GM12878 (cell line): ENCODE measurements at regions not wholly inside any gene's neighbourhood (a gene's known extent, or its start where the extent isn't known, plus 50 kb on each side); places are given as distances from the start of the nearest gene placed in this dataset.

ENCODE experiments used
- ATAC-seq: fragments of 200-7000 bp; cut with Tn5 transposase; 3 replicates; pipeline ENCODE4 v1.9.1; 2020; ENCODE audit warnings: mild to moderate bottlenecking, moderate library complexity
- BruUV-seq: library from RNA; stranded (reverse); fragments of 400-500 nt; replicated peaks from 2 replicates; lab custom pipeline; 2021; lab: Mats Ljungman, UMichigan
- CTCF ChIA-PET: fragments of 300-600 bp; sonication (Branson Sonifier 250); formaldehyde crosslinking; extraction: SDS; loops from one replicate; lab custom pipeline; 2021; ENCODE audit warnings: inconsistent platforms; lab: Yijun Ruan, JAX
- POLR2A ChIA-PET: fragments of 350-600 bp; formaldehyde crosslinking; extraction: SDS; loops from one replicate; lab custom pipeline; 2021; ENCODE audit warnings: inconsistent platforms; lab: Charles Lee
- RAD21 ChIA-PET: fragments of 300-600 bp; sonication (Branson Sonifier 250); formaldehyde crosslinking; loops from one replicate; lab custom pipeline; 2023; ENCODE audit warnings: antibody characterized with exemption; ENCODE audit not compliant: unreplicated experiment; lab: Charles Lee
- SMC1A ChIA-PET: fragments of 300-600 bp; sonication (Branson Sonifier 250); formaldehyde crosslinking; loops from one replicate; lab custom pipeline; 2023; ENCODE audit not compliant: unreplicated experiment, uncharacterized antibody; lab: Charles Lee
- DNase-seq: peaks from one replicate; pipeline ENCODE4 v3.0.0-alpha.2; 2011; ENCODE audit warnings: low read depth, low spot score
- FAIRE-seq: peaks from 3 replicates; lab custom pipeline; 2011; peaks lifted over from hg19 to GRCh38; lab: Jason Lieb, UNC
- H2AFZ ChIP-seq: 2 replicates; pipeline ENCODE4 v1.6.0; 2011; ENCODE audit warnings: low read depth, low read length, control low read depth; ENCODE audit not compliant: control insufficient read depth
- H3K27ac ChIP-seq: 2 replicates; pipeline ENCODE4 v1.5.1; 2011; ENCODE audit warnings: control low read depth; ENCODE audit not compliant: control insufficient read depth, insufficient read depth
- H3K27me3 ChIP-seq, 2 experiments: replicated peaks in 1 of 2; 2 replicates each; pipeline versions ENCODE4 v1.6.0 to v1.6.1; 2011; ENCODE audit warnings: low read length in 1 of 2; ENCODE audit not compliant: control insufficient read depth in 2 of 2, insufficient read depth in 2 of 2
- H3K36me3 ChIP-seq, 2 experiments: 2 replicates each; pipeline ENCODE4 v1.5.1; 2011; ENCODE audit warnings: low read length in 1 of 2; ENCODE audit not compliant: control insufficient read depth in 2 of 2, insufficient read depth in 2 of 2
- H3K4me1 ChIP-seq: 2 replicates; pipeline ENCODE4 v1.6.1; 2011; ENCODE audit warnings: mild to moderate bottlenecking, low read length, moderate library complexity, mixed read lengths; ENCODE audit not compliant: control insufficient read depth, insufficient read depth
- H3K4me2 ChIP-seq: 2 replicates; pipeline ENCODE4 v1.6.0; 2011; ENCODE audit warnings: control low read depth; ENCODE audit not compliant: control insufficient read depth, insufficient read depth
- H3K4me3 ChIP-seq: fragments of 200-600 bp; sonication (generic); 2 replicates; pipeline ENCODE4 v1.5.1; 2016
- H3K79me2 ChIP-seq: 2 replicates; pipeline ENCODE4 v1.6.0; 2011; ENCODE audit warnings: low read length; ENCODE audit not compliant: control insufficient read depth, insufficient read depth
- H3K9ac ChIP-seq: 2 replicates; pipeline ENCODE4 v1.8.0; 2011; ENCODE audit warnings: low read length, control low read depth, mixed read lengths; ENCODE audit not compliant: control insufficient read depth, insufficient read depth
- H3K9me3 ChIP-seq: replicated peaks from 3 replicates; pipeline ENCODE4 v1.5.1; 2011; ENCODE audit warnings: mild to moderate bottlenecking, low read length; ENCODE audit not compliant: control insufficient read depth, insufficient read depth
- H4K20me1 ChIP-seq: 2 replicates; pipeline ENCODE4 v1.6.0; 2011; ENCODE audit not compliant: control insufficient read depth, insufficient read depth
- BCLAF1 ChIP-seq: fragments of 450-650 bp; IDR thresholded peaks from 2 replicates; pipeline ENCODE4 v1.6.1; 2017; ENCODE audit warnings: antibody characterized with exemption, mild to moderate bottlenecking, moderate library complexity
- CBX3 ChIP-seq: fragments of 200-600 bp; sonication (generic); IDR thresholded peaks from 2 replicates; pipeline ENCODE4 v1.6.1; 2016; ENCODE audit warnings: low read depth, borderline replicate concordance
- CBX5 ChIP-seq: sonication (generic); IDR thresholded peaks from 2 replicates; pipeline ENCODE4 v1.6.1; 2016; ENCODE audit warnings: low read depth, moderate library complexity, mild to moderate bottlenecking, inconsistent platforms
- CEBPB ChIP-seq, 2 experiments: fragments of 150-350 bp in 1 of 2; IDR thresholded peaks; 2 replicates each; pipeline ENCODE4 v1.6.1; 2012 to 2014; ENCODE audit warnings: low read depth in 2 of 2, low read length in 2 of 2, borderline replicate concordance in 1 of 2, inconsistent platforms in 1 of 2
- CHD1 ChIP-seq: IDR thresholded peaks from 2 replicates; pipeline ENCODE4 v1.6.1; 2012; ENCODE audit warnings: low read depth, low read length, improper control_type of control experiment
- EED ChIP-seq: sonication (generic); IDR thresholded peaks from 2 replicates; pipeline ENCODE4 v1.6.1; 2016; ENCODE audit warnings: antibody characterized with exemption, low read depth
- FOXM1 ChIP-seq: IDR thresholded peaks from 2 replicates; pipeline ENCODE4 v1.6.1; 2012; ENCODE audit warnings: low read depth, mild to moderate bottlenecking, inconsistent platforms, low read length, moderate library complexity
- NFYB ChIP-seq: IDR thresholded peaks from 2 replicates; pipeline ENCODE4 v1.6.1; 2011; ENCODE audit warnings: low read depth, mild to moderate bottlenecking, low read length, improper control_type of control experiment, moderate library complexity; ENCODE audit not compliant: insufficient read depth
- PAX5 ChIP-seq: IDR thresholded peaks from 2 replicates; pipeline ENCODE4 v1.6.1; 2011; ENCODE audit warnings: low read depth, low read length, borderline replicate concordance
- TARDBP ChIP-seq: IDR thresholded peaks from 2 replicates; pipeline ENCODE4 v1.6.1; 2016; ENCODE audit warnings: borderline replicate concordance
- ZNF622 ChIP-seq: fragments of 450-650 bp; IDR thresholded peaks from 2 replicates; pipeline ENCODE4 v1.6.1; 2017; ENCODE audit warnings: mild to moderate bottlenecking, inconsistent platforms
- WGBS: methylation state at CpG from one replicate; pipeline ENCODE4 v1.1.6; 2016; ENCODE audit warnings: low lambda C conversion rate; ENCODE audit not compliant: insufficient replicate concordance, insufficient coverage; ENCODE audit errors: missing lambda C conversion rate; 5-methylcytosine and 5-hydroxymethylcytosine counted together
- in situ Hi-C: fragments of 300-500 bp; cut with MboI; formaldehyde crosslinking; loops from 9 replicates; pipeline ENCODE4 v1.14.3; 2018; ENCODE audit warnings: mixed read lengths
- intact Hi-C: fragments of 100-400 bp; cut with micrococcal nuclease; formaldehyde crosslinking; loops from one replicate; pipeline ENCODE4 v1.14.2; 2022; ENCODE audit not compliant: unreplicated experiment
- TF ChIP-seq, protein P1 (sequence below): fragments of 450-650 bp; formaldehyde crosslinking; IDR thresholded peaks from 2 replicates; pipeline ENCODE4 v1.4.0; 2020; ENCODE audit warnings: mild to moderate bottlenecking, moderate library complexity
- TF ChIP-seq, protein P2 (sequence below): fragments of 450-650 bp; IDR thresholded peaks from 2 replicates; pipeline ENCODE4 v1.6.1; 2018; ENCODE audit warnings: borderline replicate concordance, mild to moderate bottlenecking; ENCODE audit not compliant: partially characterized antibody

DNA sequence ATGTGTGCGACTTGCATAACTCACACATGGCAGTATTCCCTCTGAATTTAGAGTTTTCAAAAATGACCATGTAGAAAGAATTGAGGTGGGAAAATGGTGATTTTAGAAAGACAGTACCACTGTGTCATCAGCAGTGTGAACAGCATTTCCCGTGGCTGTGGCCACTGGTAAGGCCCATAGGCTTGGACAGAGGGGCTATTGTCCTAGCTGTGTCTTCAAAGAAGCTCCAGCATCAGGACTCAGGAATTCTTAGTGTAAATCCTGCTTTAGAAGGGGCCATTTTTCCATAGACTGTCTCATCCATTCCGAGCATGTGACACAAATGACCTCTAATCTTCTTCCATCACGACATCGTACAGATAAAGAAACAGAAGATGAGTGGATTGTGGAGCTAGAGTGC, 119.3 kb upstream of the BACE2 start:
- no peak for ATAC-seq
- DNase-seq: no peak
- H3K4me2 ChIP-seq: no peak overlapping the region
- ChIA-PET CTCF (no interaction called here), SMC1A (no interaction called here), RAD21 (no interaction called here), POLR2A (no interaction called here)
- TF ChIP-seq TARDBP (no peak), CEBPB (IDR thresholded peaks at IDR 0.05; ENCODE audit: borderline replicate concordance in 1 of 2, low read depth in 2 of 2, low read length in 2 of 2) (no peak), EED (no peak), BCLAF1 (no peak), CHD1 (no peak), PAX5 (no peak), CBX3 (no peak), ZNF622 (no peak), NFYB (no peak), FOXM1 (no peak), CBX5 (no peak)
- TF ChIP-seq, protein P1, sequence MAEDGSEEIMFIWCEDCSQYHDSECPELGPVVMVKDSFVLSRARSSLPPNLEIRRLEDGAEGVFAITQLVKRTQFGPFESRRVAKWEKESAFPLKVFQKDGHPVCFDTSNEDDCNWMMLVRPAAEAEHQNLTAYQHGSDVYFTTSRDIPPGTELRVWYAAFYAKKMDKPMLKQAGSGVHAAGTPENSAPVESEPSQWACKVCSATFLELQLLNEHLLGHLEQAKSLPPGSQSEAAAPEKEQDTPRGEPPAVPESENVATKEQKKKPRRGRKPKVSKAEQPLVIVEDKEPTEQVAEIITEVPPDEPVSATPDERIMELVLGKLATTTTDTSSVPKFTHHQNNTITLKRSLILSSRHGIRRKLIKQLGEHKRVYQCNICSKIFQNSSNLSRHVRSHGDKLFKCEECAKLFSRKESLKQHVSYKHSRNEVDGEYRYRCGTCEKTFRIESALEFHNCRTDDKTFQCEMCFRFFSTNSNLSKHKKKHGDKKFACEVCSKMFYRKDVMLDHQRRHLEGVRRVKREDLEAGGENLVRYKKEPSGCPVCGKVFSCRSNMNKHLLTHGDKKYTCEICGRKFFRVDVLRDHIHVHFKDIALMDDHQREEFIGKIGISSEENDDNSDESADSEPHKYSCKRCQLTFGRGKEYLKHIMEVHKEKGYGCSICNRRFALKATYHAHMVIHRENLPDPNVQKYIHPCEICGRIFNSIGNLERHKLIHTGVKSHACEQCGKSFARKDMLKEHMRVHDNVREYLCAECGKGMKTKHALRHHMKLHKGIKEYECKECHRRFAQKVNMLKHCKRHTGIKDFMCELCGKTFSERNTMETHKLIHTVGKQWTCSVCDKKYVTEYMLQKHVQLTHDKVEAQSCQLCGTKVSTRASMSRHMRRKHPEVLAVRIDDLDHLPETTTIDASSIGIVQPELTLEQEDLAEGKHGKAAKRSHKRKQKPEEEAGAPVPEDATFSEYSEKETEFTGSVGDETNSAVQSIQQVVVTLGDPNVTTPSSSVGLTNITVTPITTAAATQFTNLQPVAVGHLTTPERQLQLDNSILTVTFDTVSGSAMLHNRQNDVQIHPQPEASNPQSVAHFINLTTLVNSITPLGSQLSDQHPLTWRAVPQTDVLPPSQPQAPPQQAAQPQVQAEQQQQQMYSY: no peak
- TF ChIP-seq, protein P2, sequence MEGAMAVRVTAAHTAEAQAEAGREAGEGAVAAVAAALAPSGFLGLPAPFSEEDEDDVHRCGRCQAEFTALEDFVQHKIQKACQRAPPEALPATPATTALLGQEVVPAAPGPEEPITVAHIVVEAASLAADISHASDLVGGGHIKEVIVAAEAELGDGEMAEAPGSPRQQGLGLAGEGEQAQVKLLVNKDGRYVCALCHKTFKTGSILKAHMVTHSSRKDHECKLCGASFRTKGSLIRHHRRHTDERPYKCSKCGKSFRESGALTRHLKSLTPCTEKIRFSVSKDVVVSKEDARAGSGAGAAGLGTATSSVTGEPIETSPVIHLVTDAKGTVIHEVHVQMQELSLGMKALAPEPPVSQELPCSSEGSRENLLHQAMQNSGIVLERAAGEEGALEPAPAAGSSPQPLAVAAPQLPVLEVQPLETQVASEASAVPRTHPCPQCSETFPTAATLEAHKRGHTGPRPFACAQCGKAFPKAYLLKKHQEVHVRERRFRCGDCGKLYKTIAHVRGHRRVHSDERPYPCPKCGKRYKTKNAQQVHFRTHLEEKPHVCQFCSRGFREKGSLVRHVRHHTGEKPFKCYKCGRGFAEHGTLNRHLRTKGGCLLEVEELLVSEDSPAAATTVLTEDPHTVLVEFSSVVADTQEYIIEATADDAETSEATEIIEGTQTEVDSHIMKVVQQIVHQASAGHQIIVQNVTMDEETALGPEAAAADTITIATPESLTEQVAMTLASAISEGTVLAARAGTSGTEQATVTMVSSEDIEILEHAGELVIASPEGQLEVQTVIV: no peak
- H3K4me1 ChIP-seq: no peaks in the 10 kb centered on the region
- 31% methylated on average over 5 of the region's 5 CpGs for WGBS
- H2AFZ ChIP-seq: no peak overlapping the region
- H3K9ac ChIP-seq: no peak overlapping the region
- no peak overlapping the region for H3K27ac ChIP-seq
- H3K9me3 ChIP-seq: no peaks in the 10 kb centered on the region; the same call in 2 of the 3 replicates
- H3K27me3 ChIP-seq: no peaks in the 10 kb centered on the region
- in situ Hi-C loops (no loop called here), intact Hi-C loops (no loop called here)
- no peak for FAIRE-seq
- no TSS peak for BruUV-seq
- H3K4me3 ChIP-seq: no peak overlapping the region
- H4K20me1 ChIP-seq: no peaks in the 10 kb centered on the region
- H3K36me3 ChIP-seq: no peaks in the 10 kb centered on the region
- no peaks in the 10 kb centered on the region for H3K79me2 ChIP-seq
